Loucy (cell line): ENCODE measurements at regions not wholly inside any gene's neighbourhood (a gene's known extent, or its start where the extent isn't known, plus 50 kb on each side); places are given as distances from the start of the nearest gene placed in this dataset.

Source experiments
- CTCF ChIP-seq: fragments of 200-600 bp; sonication (generic); conservative IDR thresholded peaks from 2 replicates; pipeline ENCODE4 v1.5.1; 2014; ENCODE audit warnings: mild to moderate bottlenecking, antibody characterized with exemption, low read length
- EZH2phosphoT487 ChIP-seq: fragments of 200-600 bp; IDR thresholded peaks from 2 replicates; pipeline ENCODE4 v1.6.1; 2018; ENCODE audit warnings: antibody characterized with exemption, mild to moderate bottlenecking, moderate library complexity, borderline replicate concordance

DNA sequence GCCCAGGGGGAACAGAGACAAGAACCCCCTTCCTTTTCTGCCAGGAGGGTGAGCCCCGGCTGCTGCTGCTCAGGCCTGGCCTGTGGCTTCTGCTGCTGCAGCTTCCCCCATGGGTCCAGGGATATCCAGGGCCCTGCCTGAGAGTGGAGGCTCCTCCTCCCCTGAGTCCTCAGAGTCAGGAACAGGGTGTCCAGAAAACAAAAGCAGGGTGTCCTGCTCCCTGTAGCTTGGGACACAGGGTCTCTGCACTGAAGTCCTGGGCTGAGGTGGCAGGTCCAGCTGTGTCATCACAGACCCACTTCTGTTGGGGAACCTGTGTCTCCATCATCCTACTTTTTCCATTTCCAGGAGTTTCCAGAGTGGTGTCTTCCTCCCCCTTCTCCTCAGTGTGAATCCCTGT, 76.1 kb downstream of the ZNF280B start:
- TF ChIP-seq CTCF = no peak
- no peak for TF ChIP-seq EZH2phosphoT487
